ENCODE measurements at regions not wholly inside any gene's neighbourhood (a gene's known extent, or its start where the extent isn't known, plus 50 kb on each side); places are given as distances from the start of the nearest gene placed in this dataset.

- ATAC-seq (no peak), DNase-seq (no peak)
- no peak overlapping the region for H3K27ac Mint-ChIP-seq
- H3K4me1 Mint-ChIP-seq, result no peaks in the 10 kb centered on the region
- Histone ChIP-seq H3K36me3 (ENCODE audit: control insufficient read depth, insufficient read depth, low read length) (no peaks in the 10 kb centered on the region), H3K9me3 (ENCODE audit: control insufficient read depth, insufficient read depth, low read length) (no peaks in the 10 kb centered on the region), H3K27ac (ENCODE audit: low read length) (no peak overlapping the region), H3K4me3 (ENCODE audit: low read length) (no peak overlapping the region), H3K27me3 (ENCODE audit: control insufficient read depth, insufficient read depth, low read length) (peaks cover 2% of the 10 kb centered on the region), H3K4me1 (ENCODE audit: control insufficient read depth, insufficient read depth, low read length) (no peaks in the 10 kb centered on the region)
- H3K4me3 Mint-ChIP-seq, result no peak overlapping the region
- intact Hi-C loops (cut with micrococcal nuclease), result no loop called here
- no peak for TF ChIP-seq CTCF (IDR thresholded peaks at IDR 0.05)
- H3K27me3 Mint-ChIP-seq (ENCODE audit: low read depth in 2 of 2), result no peaks in the 10 kb centered on the region
- peaks cover 2 to 4% of the 10 kb centered on the region in 2 donors for H3K9me3 Mint-ChIP-seq
- no peaks in the 10 kb centered on the region for H3K36me3 Mint-ChIP-seq
- 88% methylated on average over 2 of the region's 2 CpGs for WGBS (ENCODE audit: insufficient coverage)
Measured at GRCh38 chr5:130580264-130580663, 584.8 kb downstream of the HINT1 start.

- TF ChIP-seq CTCF (IDR thresholded peaks at IDR 0.05), result no peak
- no peaks in the 10 kb centered on the region for H3K36me3 Mint-ChIP-seq
- intact Hi-C loops (cut with micrococcal nuclease), result no loop called here
- ATAC-seq (no peak), DNase-seq (no peak)
- Histone ChIP-seq H3K9me3 (ENCODE audit: control insufficient read depth, insufficient read depth, low read length) (no peaks in the 10 kb centered on the region), H3K36me3 (ENCODE audit: control insufficient read depth, insufficient read depth, low read length) (no peaks in the 10 kb centered on the region), H3K27me3 (ENCODE audit: control insufficient read depth, insufficient read depth, low read length) (peaks cover 2% of the 10 kb centered on the region), H3K4me1 (ENCODE audit: control insufficient read depth, insufficient read depth, low read length) (no peaks in the 10 kb centered on the region), H3K27ac (ENCODE audit: low read length) (no peak overlapping the region), H3K4me3 (ENCODE audit: low read length) (no peak overlapping the region)
- peaks cover 2 to 4% of the 10 kb centered on the region in 2 donors for H3K9me3 Mint-ChIP-seq
- no peaks in the 10 kb centered on the region for H3K27me3 Mint-ChIP-seq (ENCODE audit: low read depth in 2 of 2)
- H3K4me1 Mint-ChIP-seq, result no peaks in the 10 kb centered on the region
- no peak overlapping the region for H3K4me3 Mint-ChIP-seq
- no peak overlapping the region for H3K27ac Mint-ChIP-seq
Measured at GRCh38 chr5:130578354-130578753, 586.7 kb downstream of the HINT1 start.

GRCh38 chr5:130571076-130571475 is 594.0 kb downstream of the HINT1 start:
- no peak overlapping the region for H3K27ac ChIP-seq (ENCODE audit: low read length)
- H3K36me3 Mint-ChIP-seq, result no peaks in the 10 kb centered on the region
- DNase-seq, result no peak
- no peak overlapping the region for H3K4me3 ChIP-seq (ENCODE audit: low read length)
- peaks cover 0 to 2% of the 10 kb centered on the region in 2 donors for H3K9me3 Mint-ChIP-seq
- ATAC-seq, result no peak
- H3K27me3 ChIP-seq (ENCODE audit: control insufficient read depth, insufficient read depth, low read length), result peaks cover 2% of the 10 kb centered on the region
- no peaks in the 10 kb centered on the region for H3K36me3 ChIP-seq (ENCODE audit: control insufficient read depth, insufficient read depth, low read length)
- no peaks in the 10 kb centered on the region for H3K9me3 ChIP-seq (ENCODE audit: control insufficient read depth, insufficient read depth, low read length)
- H3K27ac Mint-ChIP-seq, result no peak overlapping the region
- H3K27me3 Mint-ChIP-seq (ENCODE audit: low read depth in 2 of 2), result no peaks in the 10 kb centered on the region
- H3K4me1 Mint-ChIP-seq, result no peaks in the 10 kb centered on the region
- no peak overlapping the region for H3K4me3 Mint-ChIP-seq
- no peak for TF ChIP-seq CTCF (IDR thresholded peaks at IDR 0.05)
- intact Hi-C loops (cut with micrococcal nuclease), result no loop called here
- H3K4me1 ChIP-seq (ENCODE audit: control insufficient read depth, insufficient read depth, low read length), result no peaks in the 10 kb centered on the region

- Mint-ChIP-seq H3K27ac (no peak overlapping the region), H3K27me3 (ENCODE audit: low read depth in 2 of 2) (no peaks in the 10 kb centered on the region), H3K4me3 (no peak overlapping the region), H3K9me3 (peaks cover under 1 to 3% of the 10 kb centered on the region in 2 donors), H3K4me1 (no peaks in the 10 kb centered on the region), H3K36me3 (no peaks in the 10 kb centered on the region)
- DNase-seq (no peak), ATAC-seq (no peak)
- H3K27me3 ChIP-seq (ENCODE audit: control insufficient read depth, insufficient read depth, low read length), result no peaks in the 10 kb centered on the region
- no peak overlapping the region for H3K4me3 ChIP-seq (ENCODE audit: low read length)
- no peak for TF ChIP-seq CTCF (IDR thresholded peaks at IDR 0.05)
- H3K4me1 ChIP-seq (ENCODE audit: control insufficient read depth, insufficient read depth, low read length), result no peaks in the 10 kb centered on the region
- intact Hi-C loops (cut with micrococcal nuclease), result no loop called here
- H3K9me3 ChIP-seq (ENCODE audit: control insufficient read depth, insufficient read depth, low read length), result no peaks in the 10 kb centered on the region
- H3K36me3 ChIP-seq (ENCODE audit: control insufficient read depth, insufficient read depth, low read length), result no peaks in the 10 kb centered on the region
- no peak overlapping the region for H3K27ac ChIP-seq (ENCODE audit: low read length)
- 43% methylated on average over 1 of the region's 1 CpG for WGBS (ENCODE audit: insufficient coverage)
Measured at GRCh38 chr5:130568791-130569190, 596.3 kb downstream of the HINT1 start.

Data from natural killer cell (primary cell).